SH-SY5Y (cell line): ENCODE measurements at regions not wholly inside any gene's neighbourhood (a gene's known extent, or its start where the extent isn't known, plus 50 kb on each side); places are given as distances from the start of the nearest gene placed in this dataset.

Source experiments
- GATA2 ChIP-seq: IDR thresholded peaks from 2 replicates; pipeline ENCODE4 v1.6.1; 2011; ENCODE audit warnings: mild to moderate bottlenecking, low read depth, low read length
- GATA3 ChIP-seq: IDR thresholded peaks from 2 replicates; pipeline ENCODE4 v1.6.1; 2011; ENCODE audit warnings: low read depth, mild to moderate bottlenecking, low read length, moderate library complexity

DNA sequence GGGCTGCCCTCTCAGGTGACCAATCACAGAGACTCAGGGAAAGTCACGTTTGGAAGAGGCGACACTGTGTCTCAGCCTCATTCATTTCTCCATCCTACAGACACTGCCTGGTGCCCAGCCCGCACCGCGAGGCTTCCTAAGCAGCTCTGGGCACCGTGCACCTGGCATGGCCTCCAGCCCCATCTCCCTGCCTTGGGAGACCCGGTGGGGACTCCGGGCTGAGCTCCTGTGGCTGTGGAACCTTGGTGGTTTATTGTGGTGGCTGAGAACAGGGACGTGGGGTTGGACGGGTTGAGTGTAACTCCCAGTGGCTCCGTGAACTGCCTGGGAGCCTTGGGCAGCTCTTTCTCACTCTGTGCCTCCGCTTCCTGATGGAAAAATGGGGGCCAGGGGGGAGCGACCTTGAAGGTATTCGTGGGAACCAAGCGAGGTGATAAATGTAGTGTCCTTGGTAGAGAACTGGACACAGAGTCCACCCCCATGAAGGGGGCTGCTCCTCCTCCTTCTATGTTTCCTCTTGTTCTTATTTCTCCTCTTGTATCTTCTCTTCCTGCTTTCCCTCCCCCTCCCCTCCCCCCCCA, 215.4 kb downstream of the SEC14L1 start:
- TF ChIP-seq GATA3: no peak
- no peak for TF ChIP-seq GATA2
